HG03060 (cell line): ENCODE measurements at regions not wholly inside any gene's neighbourhood (a gene's known extent, or its start where the extent isn't known, plus 50 kb on each side); places are given as distances from the start of the nearest gene placed in this dataset.
"Not testable (repeated sequence)": the region's sequence is repeated elsewhere in the genome, so short reads cannot be mapped to it uniquely, and the experiment has no call there.

Experiments used
- ATAC-seq: cut with Tn5 transposase; IDR thresholded peaks from one replicate; pipeline ENCODE4 v1.9.1; 2021; ENCODE audit warnings: low read depth, moderate number of reproducible peaks; ENCODE audit not compliant: unreplicated experiment

- ATAC-seq, result no peak
Measured at GRCh38 chr6:67812693-67813092, 822.4 kb upstream of the ADGRB3 start.

DNA sequence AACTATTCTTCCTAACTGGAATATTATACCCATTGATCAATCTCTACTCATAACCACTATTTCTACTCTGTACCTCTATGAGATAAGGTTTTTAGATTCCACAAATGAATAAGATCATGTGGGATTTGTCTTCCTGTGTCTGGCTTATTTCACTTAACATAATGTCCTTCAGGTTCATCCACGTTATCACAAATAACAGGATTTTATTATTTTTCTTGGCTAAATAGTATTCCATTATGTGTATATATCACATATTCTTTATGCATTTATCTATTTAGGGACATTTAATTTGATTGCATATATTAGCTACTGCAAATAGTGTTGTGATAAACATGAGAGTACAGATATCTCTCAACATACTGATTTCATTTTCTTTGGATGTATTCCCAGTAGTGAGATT is 823.0 kb upstream of the ADGRB3 start:
- no peak for ATAC-seq

GRCh38 chr6:67811239-67812037 is 823.6 kb upstream of the ADGRB3 start:
- no peak for ATAC-seq

DNA sequence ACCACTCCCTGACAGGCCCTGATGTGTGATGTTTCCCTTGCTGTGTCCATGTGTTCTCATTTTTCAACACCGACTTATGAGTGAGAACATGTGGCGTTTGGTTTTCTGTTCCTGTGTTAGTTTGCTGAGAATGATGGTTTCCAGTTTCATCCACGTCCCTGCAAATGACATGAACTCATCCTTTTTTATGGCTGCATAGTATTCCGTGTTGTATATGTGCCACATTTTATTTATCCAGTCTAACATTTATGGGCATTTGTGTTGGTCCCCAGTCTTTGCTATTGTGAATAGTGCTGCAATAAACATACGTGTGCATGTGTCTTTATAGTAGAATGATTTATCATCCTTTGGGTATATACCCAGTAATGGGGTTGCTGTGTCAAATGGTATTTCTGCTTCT is 830.3 kb upstream of the ADGRB3 start:
- ATAC-seq, result not testable (repeated sequence)

GRCh38 chr6:67802771-67803170 is 832.3 kb upstream of the ADGRB3 start:
- ATAC-seq, result no peak

GRCh38 chr6:67792996-67793395 is 842.1 kb upstream of the ADGRB3 start:
- no peak for ATAC-seq

DNA sequence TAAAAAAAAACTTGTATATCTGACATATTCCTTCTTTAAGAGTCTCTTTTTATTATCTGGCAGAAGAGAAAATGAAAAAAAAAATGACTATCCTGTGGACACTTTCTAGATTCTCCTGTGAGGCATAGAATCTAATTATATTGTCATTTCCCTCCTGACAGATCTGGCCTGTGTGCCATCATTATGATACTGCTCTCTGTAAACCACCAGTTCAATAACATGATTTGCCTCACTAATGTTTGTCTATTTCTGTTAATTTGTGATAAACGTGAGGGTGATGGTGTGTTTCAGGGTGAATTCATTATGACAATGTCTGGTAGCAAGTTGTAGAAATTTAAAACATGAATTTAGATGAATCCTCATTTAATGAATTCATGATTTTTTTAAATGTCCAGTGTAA is 844.5 kb upstream of the ADGRB3 start:
- ATAC-seq, result no peak

GRCh38 chr6:67787119-67787518 is 848.0 kb upstream of the ADGRB3 start:
- not testable (repeated sequence) for ATAC-seq

DNA sequence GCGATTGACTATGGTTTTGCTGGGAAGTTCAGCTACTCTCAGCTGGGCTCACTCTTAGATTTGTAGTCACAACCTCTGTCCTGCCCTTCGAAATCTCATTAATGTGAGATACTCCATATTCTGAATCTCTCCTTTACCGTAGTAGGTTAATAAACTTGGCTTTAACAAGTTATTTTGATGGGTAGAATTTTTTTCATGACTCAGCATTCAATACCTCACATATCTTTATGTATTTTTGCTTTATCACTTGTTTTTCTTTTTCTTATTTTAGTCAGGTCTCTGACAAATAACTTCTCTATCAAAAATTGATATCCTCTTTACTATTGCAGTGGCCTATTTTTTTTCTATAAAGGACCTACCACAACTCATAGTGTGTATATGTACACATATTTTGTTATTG is 855.2 kb upstream of the ADGRB3 start:
- no peak for ATAC-seq

DNA sequence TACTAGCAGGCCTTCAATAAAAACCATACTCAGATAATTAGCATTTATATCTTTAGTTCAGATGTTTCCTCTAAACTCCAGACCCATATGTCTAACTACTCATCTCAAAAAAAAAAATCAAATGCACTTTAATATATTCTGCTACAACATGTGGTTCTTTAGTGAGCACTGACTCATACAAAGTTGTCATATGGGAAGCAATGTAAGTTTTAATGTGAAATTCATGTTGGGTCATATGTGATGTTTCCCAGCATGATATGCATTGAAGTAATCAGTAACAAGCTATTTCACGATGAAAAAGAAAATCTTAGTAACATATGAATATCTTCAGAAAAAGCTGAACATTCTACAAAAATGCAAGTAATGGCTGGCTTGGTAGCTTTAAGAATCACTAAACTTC is 859.7 kb upstream of the ADGRB3 start:
- no peak for ATAC-seq

DNA sequence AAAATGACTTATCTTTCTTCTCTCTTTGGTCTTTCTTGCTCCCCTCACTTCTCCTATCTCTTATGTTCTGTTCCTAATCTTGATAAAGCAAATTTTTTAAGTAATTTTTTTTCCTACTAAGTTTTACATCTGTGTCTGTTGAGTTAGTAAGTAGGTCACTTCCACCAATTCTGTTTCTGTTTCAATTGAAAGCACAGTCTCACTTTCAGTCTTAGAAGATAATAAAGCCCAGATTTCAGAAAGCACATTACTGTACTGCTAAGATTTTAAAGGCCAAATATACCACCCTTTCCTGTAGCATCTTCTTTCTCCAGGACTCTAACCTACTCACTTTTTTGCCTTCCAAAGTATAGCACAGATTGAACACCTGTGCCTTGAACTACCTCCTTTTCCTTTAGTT is 866.1 kb upstream of the ADGRB3 start:
- ATAC-seq, result no peak

DNA sequence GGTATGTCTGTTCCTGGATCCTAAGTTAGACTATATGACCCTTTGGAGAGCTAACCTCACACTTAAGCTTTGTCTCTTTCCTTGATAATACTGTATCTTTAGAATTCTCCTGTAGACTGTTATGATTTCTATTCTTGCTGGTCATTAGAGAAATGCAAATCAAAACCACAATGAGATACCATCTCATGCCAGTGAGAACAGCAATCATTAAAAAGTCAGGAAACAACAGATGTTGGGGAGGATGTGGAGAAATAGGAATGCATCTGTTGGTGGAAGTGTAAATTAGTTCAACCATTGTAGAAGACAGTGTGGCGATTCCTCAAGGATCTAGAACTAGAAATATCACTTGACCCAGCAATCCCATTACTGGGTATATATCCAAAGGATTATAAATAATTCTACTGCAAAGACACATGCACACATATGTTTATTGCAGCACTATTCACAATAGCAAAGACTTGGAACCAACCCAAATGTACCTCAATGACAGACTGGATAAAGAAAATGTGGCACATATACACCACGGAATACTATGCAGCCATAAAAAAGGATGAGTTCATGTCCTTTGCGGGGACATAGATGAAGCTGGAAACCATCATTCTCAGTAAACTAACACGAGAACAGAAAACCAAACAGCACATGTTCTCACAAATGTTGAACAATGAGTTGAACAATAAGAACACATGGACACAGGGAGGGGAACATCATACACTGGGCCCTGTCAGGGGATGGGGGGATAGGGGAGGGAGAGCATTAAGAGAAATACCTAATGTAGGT is 867.8 kb upstream of the ADGRB3 start:
- not testable (repeated sequence) for ATAC-seq

DNA sequence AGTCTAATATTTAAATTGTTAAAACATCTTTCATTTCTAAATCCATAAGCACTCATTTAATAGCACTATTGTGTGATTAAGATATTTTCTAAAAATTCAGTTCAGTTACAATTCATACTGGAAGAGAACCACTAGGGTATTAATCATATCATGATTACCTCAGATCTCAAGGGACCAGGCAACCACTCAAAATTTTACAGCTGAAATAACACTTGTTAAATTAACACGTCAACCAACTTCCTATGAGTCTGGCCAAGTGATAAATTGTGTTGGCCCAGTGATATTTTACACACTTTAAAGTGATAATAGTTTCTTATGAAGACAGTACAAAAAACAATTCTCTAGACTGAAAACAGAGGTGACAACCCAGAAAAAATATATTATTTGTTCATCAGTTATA is 869.0 kb upstream of the ADGRB3 start:
- no peak for ATAC-seq

DNA sequence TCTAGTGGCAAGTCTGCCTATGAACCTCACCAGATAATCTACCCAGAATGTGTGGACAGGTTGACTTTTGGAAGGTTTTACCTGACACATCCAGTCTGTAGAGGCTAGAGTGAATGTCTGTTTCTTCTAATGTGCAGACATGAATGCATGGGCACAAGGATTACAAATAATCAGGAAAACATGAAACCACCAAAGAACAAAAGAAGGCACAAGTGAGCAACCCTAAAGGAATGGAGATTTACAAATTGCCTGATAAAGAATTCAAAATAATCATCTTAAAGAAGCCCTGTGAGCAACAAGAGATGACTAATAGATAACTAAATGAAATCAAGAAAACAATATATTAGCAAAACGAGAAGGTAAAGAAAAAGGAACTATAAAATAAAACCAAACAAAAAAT is 876.1 kb upstream of the ADGRB3 start:
- ATAC-seq, result no peak

DNA sequence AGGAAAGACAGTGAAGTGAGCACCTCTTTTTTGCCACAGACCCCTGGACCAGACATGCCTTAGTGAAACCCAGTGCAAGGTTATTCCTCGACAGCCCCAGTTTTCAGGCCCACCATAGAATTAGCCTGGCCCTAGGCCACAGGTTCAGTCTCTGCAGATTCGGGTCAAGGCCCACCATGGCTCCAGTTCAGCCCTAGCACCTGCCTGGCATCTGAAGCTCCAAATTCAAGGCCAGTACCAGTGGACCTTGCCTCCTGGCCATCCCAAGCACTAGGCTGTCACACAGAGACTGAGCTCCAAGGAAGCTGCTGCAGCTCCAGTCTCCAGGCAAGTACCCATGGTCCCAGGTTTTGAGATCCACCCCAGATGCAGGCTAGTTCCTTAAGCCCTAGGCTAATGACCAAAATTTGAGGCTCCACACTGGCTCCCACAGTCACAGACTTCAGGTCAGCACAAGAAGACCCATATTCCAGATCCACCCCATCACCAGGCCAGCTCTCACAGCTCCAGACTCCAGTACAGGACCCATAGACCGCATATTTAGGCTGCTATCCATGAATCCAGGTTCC is 877.5 kb upstream of the ADGRB3 start:
- ATAC-seq, result no peak

- ATAC-seq, result no peak
Measured at GRCh38 chr6:67748521-67748920, 886.6 kb upstream of the ADGRB3 start.

DNA sequence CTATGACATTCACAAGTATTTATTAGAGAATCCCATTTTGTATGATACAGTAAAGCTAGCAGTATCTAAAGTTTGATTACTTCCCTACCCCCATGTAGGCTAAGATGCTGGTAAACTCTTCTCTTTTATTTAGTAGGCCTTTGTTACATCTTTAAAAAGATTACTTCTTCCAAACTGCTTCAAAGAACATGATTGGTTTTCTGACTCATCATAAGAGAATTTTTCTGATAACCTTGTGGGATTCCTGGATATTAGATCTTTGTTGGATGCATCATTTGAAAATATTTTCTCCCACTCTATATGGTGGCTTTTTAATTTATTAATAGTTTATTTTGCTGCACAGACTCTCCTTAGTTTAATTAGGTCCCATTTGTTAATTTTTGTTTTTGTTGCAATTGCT is 898.3 kb upstream of the ADGRB3 start:
- ATAC-seq, result no peak

DNA sequence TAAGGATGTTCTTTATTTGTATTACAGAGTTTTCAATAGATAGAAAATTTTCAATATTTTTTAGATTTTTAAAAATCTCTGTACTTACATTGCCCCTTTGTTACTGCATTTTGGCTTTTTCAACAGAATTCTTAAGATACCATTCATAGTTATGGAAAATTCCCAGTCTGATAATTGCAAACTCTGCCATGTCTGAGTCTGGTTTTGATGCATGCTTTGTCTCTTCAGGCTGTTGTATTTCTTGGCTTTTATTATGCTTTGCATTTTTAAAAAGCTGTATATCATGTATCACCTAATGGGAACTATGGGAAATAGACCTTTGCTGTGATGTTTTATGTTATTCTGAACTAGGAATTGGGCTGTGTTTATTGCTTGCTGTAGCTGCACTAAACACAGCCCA is 898.9 kb upstream of the ADGRB3 start:
- no peak for ATAC-seq

GRCh38 chr6:67735623-67736022 is 899.5 kb upstream of the ADGRB3 start:
- no peak for ATAC-seq

DNA sequence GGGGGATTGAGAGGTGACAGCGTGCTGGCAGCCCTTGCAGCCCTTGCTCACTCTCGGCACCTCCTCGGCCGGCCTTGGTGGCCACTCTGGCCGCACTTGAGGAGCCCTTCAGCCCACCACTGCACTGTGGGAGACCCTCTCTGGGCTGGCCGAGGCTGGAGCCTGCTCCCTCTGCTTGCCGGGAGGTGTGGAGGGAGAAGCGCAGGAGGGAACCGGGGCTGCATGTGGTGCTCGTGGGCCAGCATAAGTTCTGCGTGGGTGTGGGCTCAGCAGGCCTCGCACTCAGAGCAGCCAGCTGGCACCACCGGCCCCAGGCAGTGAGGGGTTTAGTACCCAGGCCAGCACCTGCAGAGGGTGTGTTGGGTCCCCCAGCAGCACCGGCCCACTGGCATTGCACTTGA is 912.2 kb upstream of the ADGRB3 start:
- no peak for ATAC-seq

- no peak for ATAC-seq
Measured at GRCh38 chr6:67717281-67717680, 917.8 kb upstream of the ADGRB3 start.

- ATAC-seq, result no peak
Measured at GRCh38 chr6:67706388-67706787, 928.7 kb upstream of the ADGRB3 start.
